C4-2B (cell line): ENCODE measurements at regions not wholly inside any gene's neighbourhood (a gene's known extent, or its start where the extent isn't known, plus 50 kb on each side); places are given as distances from the start of the nearest gene placed in this dataset.

Source experiments
- CTCF ChIP-seq: fragments of 450-650 bp; conservative IDR thresholded peaks from 2 replicates; pipeline ENCODE4 v1.5.1; 2017; ENCODE audit warnings: mild to moderate bottlenecking
- ZFX ChIP-seq: fragments of 450-650 bp; IDR thresholded peaks from 2 replicates; pipeline ENCODE4 v1.6.1; 2017

GRCh38 chr1:218209351-218209861 is 75.7 kb upstream of the RRP15 start:
- TF ChIP-seq CTCF (no peak), ZFX (no peak)
